ENCODE measurements at regions not wholly inside any gene's neighbourhood (a gene's known extent, or its start where the extent isn't known, plus 50 kb on each side); places are given as distances from the start of the nearest gene placed in this dataset.

DNA sequence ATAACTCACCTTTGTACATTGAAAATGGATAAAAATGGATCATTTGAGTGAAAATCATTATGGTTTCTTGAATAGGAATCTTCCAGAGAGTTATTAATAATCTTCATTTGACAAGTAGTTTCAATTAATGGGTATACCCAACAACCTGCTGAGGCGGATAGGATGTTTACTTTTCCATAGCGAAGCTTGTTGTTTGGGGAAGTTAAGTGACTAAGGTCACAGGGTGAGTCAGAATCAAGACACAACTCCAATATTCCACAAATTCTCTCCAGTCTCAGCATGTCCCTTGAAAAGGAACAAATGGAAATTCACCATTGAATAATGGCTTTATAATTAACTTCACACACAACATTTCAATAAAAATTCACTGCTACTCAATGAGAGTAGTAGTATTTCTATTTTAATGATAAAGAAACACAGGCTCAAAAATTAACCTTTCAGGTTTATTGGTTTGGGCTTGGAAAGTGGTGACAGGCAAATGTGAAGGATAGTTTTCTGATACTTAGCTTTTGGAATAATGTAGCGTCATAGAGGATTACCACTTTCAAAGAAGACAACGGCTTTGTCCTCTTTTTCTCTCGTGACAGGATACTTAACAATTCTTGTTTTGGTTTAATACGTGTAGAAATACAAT is 211.3 kb downstream of the GPD2 start:
- Mint-ChIP-seq H3K27me3 (ENCODE audit: insufficient read depth, low read depth, poor library complexity) (no peaks in the 10 kb centered on the region), H3K27ac (peak overlapping the region; percentile 33; the same call in 1 of the 2 replicates)
- ATAC-seq, result no peak

More for the DNA sequence above, 211.3 kb downstream of the GPD2 start:
- Histone ChIP-seq H3K4me2 (no peak overlapping the region), H3K4me1 (ENCODE audit: insufficient read depth) (no peaks in the 10 kb centered on the region), H3K27me3 (ENCODE audit: insufficient read depth) (no peaks in the 10 kb centered on the region), H3F3A (replicated peaks; ENCODE audit: low read depth) (no peaks in the 10 kb centered on the region), H4K20me1 (replicated peaks; ENCODE audit: insufficient read depth) (no peaks in the 10 kb centered on the region), H3K36me3 (ENCODE audit: insufficient read depth) (no peaks in the 10 kb centered on the region), H3K9me2 (ENCODE audit: insufficient read depth) (0 out of 2 replicates have a peak, but pooled peaks cover 5% of the 10 kb centered on the region), H2AFZ (peak overlapping the region; percentile 50; the same call in 1 of the 2 replicates), H3K4me3 (no peak overlapping the region), H3K79me2 (replicated peaks; ENCODE audit: insufficient read depth) (no peaks in the 10 kb centered on the region), H3K27ac (ENCODE audit: low read depth) (no peak overlapping the region)
- peaks cover 6% of the 10 kb centered on the region; the same call in 1 of the 3 replicates for H3K36me3 Mint-ChIP-seq (ENCODE audit: low read depth)
- DNase-seq (ENCODE audit: low spot score), result no peak
- peaks cover 7% of the 10 kb centered on the region; the same call in 2 of the 3 replicates for H3K4me1 Mint-ChIP-seq
- H3K9me3 Mint-ChIP-seq, result peaks cover 2% of the 10 kb centered on the region; the same call in 1 of the 3 replicates
- TF ChIP-seq EZH2 (IDR thresholded peaks at IDR 0.05; ENCODE audit: low read depth, unreplicated experiment) (no peak), JUNB (IDR thresholded peaks at IDR 0.05; ENCODE audit: unreplicated experiment) (no peak), CREB1 (CRISPR knock-in tag; IDR thresholded peaks at IDR 0.05; ENCODE audit: low read depth) (no peak), POLR2AphosphoS5 (IDR thresholded peaks at IDR 0.05; ENCODE audit: low read depth) (no peak), ZNF331 (CRISPR knock-in tag; IDR thresholded peaks at IDR 0.05; ENCODE audit: low read depth) (no peak), STAT1 (IDR thresholded peaks at IDR 0.05; ENCODE audit: unreplicated experiment) (no peak), NANOG (IDR thresholded peaks at IDR 0.05; ENCODE audit: borderline replicate concordance) (no peak), ZNF114 (CRISPR knock-in tag; IDR thresholded peaks at IDR 0.05) (no peak), EZH2phosphoT487 (IDR thresholded peaks at IDR 0.05; ENCODE audit: unreplicated experiment) (no peak)
- TF ChIP-seq, protein P1, sequence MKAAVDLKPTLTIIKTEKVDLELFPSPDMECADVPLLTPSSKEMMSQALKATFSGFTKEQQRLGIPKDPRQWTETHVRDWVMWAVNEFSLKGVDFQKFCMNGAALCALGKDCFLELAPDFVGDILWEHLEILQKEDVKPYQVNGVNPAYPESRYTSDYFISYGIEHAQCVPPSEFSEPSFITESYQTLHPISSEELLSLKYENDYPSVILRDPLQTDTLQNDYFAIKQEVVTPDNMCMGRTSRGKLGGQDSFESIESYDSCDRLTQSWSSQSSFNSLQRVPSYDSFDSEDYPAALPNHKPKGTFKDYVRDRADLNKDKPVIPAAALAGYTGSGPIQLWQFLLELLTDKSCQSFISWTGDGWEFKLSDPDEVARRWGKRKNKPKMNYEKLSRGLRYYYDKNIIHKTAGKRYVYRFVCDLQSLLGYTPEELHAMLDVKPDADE (IDR thresholded peaks at IDR 0.05), result no peak
- TF ChIP-seq, protein P2, sequence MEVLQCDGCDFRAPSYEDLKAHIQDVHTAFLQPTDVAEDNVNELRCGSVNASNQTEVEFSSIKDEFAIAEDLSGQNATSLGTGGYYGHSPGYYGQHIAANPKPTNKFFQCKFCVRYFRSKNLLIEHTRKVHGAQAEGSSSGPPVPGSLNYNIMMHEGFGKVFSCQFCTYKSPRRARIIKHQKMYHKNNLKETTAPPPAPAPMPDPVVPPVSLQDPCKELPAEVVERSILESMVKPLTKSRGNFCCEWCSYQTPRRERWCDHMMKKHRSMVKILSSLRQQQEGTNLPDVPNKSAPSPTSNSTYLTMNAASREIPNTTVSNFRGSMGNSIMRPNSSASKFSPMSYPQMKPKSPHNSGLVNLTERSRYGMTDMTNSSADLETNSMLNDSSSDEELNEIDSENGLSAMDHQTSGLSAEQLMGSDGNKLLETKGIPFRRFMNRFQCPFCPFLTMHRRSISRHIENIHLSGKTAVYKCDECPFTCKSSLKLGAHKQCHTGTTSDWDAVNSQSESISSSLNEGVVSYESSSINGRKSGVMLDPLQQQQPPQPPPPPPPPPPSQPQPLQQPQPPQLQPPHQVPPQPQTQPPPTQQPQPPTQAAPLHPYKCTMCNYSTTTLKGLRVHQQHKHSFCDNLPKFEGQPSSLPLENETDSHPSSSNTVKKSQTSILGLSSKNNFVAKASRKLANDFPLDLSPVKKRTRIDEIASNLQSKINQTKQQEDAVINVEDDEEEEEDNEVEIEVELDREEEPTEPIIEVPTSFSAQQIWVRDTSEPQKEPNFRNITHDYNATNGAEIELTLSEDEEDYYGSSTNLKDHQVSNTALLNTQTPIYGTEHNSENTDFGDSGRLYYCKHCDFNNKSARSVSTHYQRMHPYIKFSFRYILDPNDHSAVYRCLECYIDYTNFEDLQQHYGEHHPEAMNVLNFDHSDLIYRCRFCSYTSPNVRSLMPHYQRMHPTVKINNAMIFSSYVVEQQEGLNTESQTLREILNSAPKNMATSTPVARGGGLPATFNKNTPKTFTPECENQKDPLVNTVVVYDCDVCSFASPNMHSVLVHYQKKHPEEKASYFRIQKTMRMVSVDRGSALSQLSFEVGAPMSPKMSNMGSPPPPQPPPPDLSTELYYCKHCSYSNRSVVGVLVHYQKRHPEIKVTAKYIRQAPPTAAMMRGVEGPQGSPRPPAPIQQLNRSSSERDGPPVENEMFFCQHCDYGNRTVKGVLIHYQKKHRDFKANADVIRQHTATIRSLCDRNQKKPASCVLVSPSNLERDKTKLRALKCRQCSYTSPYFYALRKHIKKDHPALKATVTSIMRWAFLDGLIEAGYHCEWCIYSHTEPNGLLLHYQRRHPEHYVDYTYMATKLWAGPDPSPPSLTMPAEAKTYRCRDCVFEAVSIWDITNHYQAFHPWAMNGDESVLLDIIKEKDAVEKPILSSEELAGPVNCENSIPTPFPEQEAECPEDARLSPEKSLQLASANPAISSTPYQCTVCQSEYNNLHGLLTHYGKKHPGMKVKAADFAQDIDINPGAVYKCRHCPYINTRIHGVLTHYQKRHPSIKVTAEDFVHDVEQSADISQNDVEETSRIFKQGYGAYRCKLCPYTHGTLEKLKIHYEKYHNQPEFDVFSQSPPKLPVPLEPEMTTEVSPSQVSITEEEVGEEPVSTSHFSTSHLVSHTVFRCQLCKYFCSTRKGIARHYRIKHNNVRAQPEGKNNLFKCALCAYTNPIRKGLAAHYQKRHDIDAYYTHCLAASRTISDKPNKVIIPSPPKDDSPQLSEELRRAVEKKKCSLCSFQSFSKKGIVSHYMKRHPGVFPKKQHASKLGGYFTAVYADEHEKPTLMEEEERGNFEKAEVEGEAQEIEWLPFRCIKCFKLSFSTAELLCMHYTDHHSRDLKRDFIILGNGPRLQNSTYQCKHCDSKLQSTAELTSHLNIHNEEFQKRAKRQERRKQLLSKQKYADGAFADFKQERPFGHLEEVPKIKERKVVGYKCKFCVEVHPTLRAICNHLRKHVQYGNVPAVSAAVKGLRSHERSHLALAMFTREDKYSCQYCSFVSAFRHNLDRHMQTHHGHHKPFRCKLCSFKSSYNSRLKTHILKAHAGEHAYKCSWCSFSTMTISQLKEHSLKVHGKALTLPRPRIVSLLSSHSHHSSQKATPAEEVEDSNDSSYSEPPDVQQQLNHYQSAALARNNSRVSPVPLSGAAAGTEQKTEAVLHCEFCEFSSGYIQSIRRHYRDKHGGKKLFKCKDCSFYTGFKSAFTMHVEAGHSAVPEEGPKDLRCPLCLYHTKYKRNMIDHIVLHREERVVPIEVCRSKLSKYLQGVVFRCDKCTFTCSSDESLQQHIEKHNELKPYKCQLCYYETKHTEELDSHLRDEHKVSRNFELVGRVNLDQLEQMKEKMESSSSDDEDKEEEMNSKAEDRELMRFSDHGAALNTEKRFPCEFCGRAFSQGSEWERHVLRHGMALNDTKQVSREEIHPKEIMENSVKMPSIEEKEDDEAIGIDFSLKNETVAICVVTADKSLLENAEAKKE (CRISPR knock-in tag; IDR thresholded peaks at IDR 0.05), result no peak
- TF ChIP-seq, protein P3, sequence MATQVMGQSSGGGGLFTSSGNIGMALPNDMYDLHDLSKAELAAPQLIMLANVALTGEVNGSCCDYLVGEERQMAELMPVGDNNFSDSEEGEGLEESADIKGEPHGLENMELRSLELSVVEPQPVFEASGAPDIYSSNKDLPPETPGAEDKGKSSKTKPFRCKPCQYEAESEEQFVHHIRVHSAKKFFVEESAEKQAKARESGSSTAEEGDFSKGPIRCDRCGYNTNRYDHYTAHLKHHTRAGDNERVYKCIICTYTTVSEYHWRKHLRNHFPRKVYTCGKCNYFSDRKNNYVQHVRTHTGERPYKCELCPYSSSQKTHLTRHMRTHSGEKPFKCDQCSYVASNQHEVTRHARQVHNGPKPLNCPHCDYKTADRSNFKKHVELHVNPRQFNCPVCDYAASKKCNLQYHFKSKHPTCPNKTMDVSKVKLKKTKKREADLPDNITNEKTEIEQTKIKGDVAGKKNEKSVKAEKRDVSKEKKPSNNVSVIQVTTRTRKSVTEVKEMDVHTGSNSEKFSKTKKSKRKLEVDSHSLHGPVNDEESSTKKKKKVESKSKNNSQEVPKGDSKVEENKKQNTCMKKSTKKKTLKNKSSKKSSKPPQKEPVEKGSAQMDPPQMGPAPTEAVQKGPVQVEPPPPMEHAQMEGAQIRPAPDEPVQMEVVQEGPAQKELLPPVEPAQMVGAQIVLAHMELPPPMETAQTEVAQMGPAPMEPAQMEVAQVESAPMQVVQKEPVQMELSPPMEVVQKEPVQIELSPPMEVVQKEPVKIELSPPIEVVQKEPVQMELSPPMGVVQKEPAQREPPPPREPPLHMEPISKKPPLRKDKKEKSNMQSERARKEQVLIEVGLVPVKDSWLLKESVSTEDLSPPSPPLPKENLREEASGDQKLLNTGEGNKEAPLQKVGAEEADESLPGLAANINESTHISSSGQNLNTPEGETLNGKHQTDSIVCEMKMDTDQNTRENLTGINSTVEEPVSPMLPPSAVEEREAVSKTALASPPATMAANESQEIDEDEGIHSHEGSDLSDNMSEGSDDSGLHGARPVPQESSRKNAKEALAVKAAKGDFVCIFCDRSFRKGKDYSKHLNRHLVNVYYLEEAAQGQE (IDR thresholded peaks at IDR 0.05; ENCODE audit: unreplicated experiment), result no peak
- TF ChIP-seq, protein P4, sequence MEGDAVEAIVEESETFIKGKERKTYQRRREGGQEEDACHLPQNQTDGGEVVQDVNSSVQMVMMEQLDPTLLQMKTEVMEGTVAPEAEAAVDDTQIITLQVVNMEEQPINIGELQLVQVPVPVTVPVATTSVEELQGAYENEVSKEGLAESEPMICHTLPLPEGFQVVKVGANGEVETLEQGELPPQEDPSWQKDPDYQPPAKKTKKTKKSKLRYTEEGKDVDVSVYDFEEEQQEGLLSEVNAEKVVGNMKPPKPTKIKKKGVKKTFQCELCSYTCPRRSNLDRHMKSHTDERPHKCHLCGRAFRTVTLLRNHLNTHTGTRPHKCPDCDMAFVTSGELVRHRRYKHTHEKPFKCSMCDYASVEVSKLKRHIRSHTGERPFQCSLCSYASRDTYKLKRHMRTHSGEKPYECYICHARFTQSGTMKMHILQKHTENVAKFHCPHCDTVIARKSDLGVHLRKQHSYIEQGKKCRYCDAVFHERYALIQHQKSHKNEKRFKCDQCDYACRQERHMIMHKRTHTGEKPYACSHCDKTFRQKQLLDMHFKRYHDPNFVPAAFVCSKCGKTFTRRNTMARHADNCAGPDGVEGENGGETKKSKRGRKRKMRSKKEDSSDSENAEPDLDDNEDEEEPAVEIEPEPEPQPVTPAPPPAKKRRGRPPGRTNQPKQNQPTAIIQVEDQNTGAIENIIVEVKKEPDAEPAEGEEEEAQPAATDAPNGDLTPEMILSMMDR (conservative IDR thresholded peaks at IDR 0.05; ENCODE audit: low read depth in 2 of 2), result no peak
- H3K4me3 Mint-ChIP-seq, result no peak overlapping the region
